Astrocyte of the spinal cord (primary cell): ENCODE measurements at regions not wholly inside any gene's neighbourhood (a gene's known extent, or its start where the extent isn't known, plus 50 kb on each side); places are given as distances from the start of the nearest gene placed in this dataset.

Experiments used
- DNase-seq: peaks from one replicate; pipeline ENCODE4 v3.0.0; 2011; ENCODE audit warnings: low read depth, low spot score
- H3K4me3 ChIP-seq: 2 replicates; pipeline ENCODE4 v1.5.1; 2011; ENCODE audit warnings: low read depth, mild to moderate bottlenecking, low read length, moderate library complexity
- CTCF ChIP-seq: IDR thresholded peaks from 2 replicates; pipeline ENCODE4 v1.5.1; 2012; ENCODE audit warnings: low read depth, mild to moderate bottlenecking, low read length, inconsistent platforms
- in situ Hi-C: cut with HindIII; loops from 2 replicates; pipeline ENCODE4 v1.10.0; 2017; ENCODE audit warnings: low sequenced_read_pairs

DNA sequence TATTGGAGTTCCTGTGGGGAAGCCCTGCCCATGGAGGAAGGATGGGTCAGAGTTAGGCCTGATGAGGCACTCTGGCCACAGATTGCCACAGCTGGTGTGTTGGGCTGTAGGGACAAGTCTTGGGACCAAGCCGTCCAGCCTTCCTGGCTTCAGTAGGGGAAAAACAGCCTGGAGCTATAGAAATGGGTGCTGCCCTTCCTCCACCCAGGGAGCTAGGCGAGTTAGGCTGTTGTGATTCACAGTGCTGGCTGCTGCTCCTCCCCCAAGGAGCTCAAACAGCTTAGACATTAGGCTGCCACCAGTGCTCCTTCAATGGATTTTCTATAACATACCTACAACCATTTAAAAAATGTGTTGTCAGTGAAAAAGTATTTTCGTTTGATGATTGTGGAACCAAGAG is 274.3 kb downstream of the RPL10L start:
- no peak for TF ChIP-seq CTCF
- no peak for DNase-seq
- no peak overlapping the region for H3K4me3 ChIP-seq
- in situ Hi-C loops = no loop called here

- no peak overlapping the region for H3K4me3 ChIP-seq
- in situ Hi-C loops = no loop called here
- no peak for TF ChIP-seq CTCF
- DNase-seq = no peak
Measured at GRCh38 chr14:46369391-46369790, 282.2 kb downstream of the RPL10L start.

DNA sequence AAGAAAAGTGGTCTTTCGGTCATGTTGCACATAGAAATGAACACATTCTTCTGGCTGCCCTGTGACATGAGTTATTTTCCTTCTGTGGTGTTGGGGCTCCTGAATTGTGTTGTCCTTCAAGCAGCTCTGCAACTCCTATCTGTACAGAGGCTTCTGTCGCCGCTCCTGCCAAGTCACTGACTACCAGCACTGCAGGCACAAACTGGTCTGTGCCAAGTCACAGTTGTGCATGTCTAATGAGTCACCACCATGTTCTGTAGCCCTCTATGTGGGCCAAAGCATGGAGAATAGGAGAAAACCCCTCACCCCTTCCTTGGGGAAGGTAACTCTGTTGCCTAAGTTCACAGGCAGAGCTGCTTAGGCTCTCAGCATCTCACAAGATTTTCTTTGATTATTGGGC is 283.3 kb downstream of the RPL10L start:
- DNase-seq = no peak
- in situ Hi-C loops = no loop called here
- no peak overlapping the region for H3K4me3 ChIP-seq
- TF ChIP-seq CTCF = no peak

- no peak overlapping the region for H3K4me3 ChIP-seq
- in situ Hi-C loops = no loop called here
- DNase-seq = no peak
- TF ChIP-seq CTCF = no peak
Measured at GRCh38 chr14:46352844-46353243, 298.7 kb downstream of the RPL10L start.

DNA sequence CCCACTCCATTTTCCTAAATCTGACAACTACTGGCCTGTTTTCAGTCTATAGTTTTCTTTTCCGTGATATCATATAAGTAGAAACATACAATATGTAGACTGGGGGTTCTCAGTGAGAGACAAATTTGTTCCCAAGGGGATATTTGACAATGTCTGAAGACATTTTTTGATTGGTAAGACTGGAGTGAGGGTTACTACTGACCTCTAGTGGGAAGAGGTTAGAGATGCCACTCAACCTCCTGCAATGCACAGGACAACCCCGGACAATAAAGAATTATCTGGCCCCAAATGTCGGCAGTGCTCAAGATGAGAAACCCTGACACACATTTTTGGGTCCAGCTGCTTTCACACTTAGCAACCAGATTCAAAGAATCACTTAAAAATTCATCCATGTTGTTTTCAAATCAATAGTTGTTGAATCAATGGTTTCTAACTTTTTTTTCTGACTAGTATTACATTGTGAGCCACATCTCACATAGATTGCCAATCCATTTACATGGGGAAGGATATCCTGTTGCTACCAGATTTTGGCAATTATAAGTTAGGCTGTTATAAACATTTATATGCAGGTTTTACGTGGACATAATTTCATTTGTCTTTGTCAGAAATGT is 307.1 kb downstream of the RPL10L start:
- in situ Hi-C loops = no loop called here
- peak; percentile 11 for DNase-seq
- peak; percentile 67 for TF ChIP-seq CTCF
- H3K4me3 ChIP-seq = no peak overlapping the region

DNA sequence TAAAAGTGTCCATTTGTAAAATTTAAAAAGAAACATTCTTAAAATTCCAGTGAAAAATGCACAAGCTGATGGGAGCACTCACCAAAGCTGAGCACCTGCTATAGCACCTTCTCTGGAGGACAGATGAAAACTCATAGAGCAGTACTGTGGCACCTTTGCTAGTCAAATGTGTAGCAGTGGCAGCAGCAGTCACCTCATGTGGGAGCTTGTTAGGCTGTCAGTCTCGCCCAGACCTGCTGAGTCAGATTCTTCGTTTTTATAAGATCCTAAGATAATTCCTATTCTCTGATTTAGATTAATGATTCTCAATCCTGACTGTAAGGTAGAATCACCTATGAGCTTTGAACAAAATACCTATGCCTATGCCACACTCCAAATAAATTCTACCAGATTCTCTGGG is 325.8 kb downstream of the RPL10L start:
- in situ Hi-C loops = no loop called here
- no peak for TF ChIP-seq CTCF
- DNase-seq = no peak
- no peak overlapping the region for H3K4me3 ChIP-seq

GRCh38 chr14:46325157-46325556 is 326.4 kb downstream of the RPL10L start:
- no peak for DNase-seq
- no peak for TF ChIP-seq CTCF
- in situ Hi-C loops = no loop called here
- no peak overlapping the region for H3K4me3 ChIP-seq
